ENCODE measurements at regions not wholly inside any gene's neighbourhood (a gene's known extent, or its start where the extent isn't known, plus 50 kb on each side); places are given as distances from the start of the nearest gene placed in this dataset.

DNA sequence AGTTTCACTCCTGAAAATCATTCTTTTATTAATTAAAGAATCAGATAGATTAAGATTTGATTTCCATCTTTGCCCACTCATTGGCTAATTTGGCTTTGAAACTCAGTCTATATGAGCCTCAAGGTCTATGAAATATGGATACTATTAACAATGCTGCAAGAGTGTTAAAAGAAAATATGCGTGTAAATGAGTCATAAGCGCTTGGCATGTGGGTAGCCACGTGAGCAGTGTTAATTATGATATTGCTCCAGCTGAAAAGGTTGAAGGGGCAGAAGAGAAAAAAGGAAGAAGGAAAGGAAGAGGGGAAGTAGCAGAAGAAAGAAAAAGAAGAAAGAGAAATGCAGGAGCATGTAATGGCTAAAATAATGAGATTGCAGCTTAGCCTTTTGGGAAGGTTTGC lies 151.4 kb downstream of the CHRM3 start:
- TF ChIP-seq CTCF (conservative IDR thresholded peaks at IDR 0.05; ENCODE audit: low read length): no peak
- no peak for DNase-seq (ENCODE audit: low read depth)
- no peak overlapping the region for H3K4me3 ChIP-seq (ENCODE audit: low read length)

DNA sequence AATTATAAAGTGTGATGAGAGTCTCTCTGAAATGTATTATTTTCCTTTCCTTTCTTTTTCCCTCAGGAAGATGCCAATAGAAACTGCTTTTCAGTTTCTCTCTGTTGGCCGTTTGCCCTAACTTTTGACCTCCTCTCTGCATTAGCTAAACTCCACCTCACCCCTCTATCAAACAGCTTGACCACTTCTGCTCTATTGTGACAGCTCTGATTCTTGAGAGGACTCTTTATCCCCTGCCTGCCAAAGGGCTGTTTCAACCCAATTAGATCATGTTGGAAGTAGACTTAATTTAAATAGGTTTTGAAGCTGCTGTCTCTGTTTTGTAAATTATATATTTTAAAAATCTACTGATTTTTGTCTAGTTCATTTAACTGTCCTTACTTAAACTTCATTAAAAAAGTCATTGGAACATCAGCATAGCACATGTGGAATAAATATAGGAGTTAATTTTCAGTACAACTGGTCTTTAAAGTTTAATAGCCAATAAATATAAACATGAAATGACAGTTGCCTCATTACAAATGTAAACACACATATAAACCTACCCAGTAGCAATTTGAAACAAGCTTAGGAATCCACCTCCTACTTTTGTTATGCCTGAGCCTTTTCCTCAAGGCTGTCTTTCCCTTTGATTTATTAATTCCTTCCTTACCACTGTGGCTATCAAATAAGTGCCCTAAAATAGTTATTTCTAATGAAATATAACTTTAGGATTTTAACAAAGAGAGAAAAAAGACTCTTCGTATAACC lies 152.0 kb downstream of the CHRM3 start:
- no peak for TF ChIP-seq CTCF (conservative IDR thresholded peaks at IDR 0.05; ENCODE audit: low read length)
- DNase-seq (ENCODE audit: low read depth): no peak
- H3K4me3 ChIP-seq (ENCODE audit: low read length): no peak overlapping the region

- no peak for TF ChIP-seq CTCF (conservative IDR thresholded peaks at IDR 0.05; ENCODE audit: low read length)
- no peak for DNase-seq (ENCODE audit: low read depth)
- no peak overlapping the region for H3K4me3 ChIP-seq (ENCODE audit: low read length)
These were observed 152.7 kb downstream of the CHRM3 start for GRCh38 chr1:239539051-239539450.

- H3K4me3 ChIP-seq (ENCODE audit: low read length): no peak overlapping the region
- no peak for TF ChIP-seq CTCF (conservative IDR thresholded peaks at IDR 0.05; ENCODE audit: low read length)
- no peak for DNase-seq (ENCODE audit: low read depth)
These were observed 153.4 kb downstream of the CHRM3 start for GRCh38 chr1:239539812-239540211.

DNA sequence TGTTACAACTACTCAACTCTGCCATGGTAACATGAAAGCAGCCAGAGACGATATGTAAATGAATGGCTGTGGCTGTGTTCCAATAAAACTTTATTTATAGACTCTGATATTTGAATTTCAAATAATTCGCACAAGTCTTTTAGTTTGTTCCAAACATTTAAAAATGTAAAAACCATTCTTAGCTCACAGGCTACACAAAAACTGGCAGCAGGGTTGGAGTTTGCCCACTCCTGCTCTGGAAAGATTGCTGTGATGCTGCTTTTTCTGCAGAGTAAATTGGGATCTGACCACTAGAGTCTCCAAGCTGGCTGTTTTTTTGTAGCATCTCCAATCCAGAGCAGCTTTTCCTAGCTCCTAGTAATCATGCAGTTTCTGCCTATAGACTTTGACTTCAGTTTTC lies 157.5 kb downstream of the CHRM3 start:
- no peak for TF ChIP-seq CTCF (conservative IDR thresholded peaks at IDR 0.05; ENCODE audit: low read length)
- DNase-seq (ENCODE audit: low read depth): no peak
- no peak overlapping the region for H3K4me3 ChIP-seq (ENCODE audit: low read length)

GRCh38 chr1:239545466-239545865 lies 159.1 kb downstream of the CHRM3 start:
- no peak for TF ChIP-seq CTCF (conservative IDR thresholded peaks at IDR 0.05; ENCODE audit: low read length)
- no peak overlapping the region for H3K4me3 ChIP-seq (ENCODE audit: low read length)
- DNase-seq (ENCODE audit: low read depth): no peak

DNA sequence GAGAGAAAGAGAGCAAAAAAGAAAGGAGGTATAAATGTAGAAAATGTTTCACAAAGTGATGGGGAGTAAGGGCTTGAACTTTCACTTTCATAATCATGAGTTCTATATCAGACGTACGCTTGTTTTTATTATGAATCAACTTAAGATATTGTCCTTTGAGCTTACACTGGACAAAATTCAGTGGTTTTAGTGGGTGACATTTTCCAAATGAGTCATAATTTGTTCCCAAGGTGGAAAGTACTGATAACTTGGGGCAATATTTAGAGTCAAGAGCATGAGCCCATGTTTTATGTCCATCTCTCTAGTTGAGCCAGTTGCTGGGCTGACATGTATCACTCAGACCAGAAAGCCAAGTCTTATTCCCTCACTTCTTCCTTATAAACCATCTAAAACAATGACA lies 161.6 kb downstream of the CHRM3 start:
- no peak for TF ChIP-seq CTCF (conservative IDR thresholded peaks at IDR 0.05; ENCODE audit: low read length)
- H3K4me3 ChIP-seq (ENCODE audit: low read length): no peak overlapping the region
- DNase-seq (ENCODE audit: low read depth): no peak

Data from AG10803 (cell line).